ENCODE measurements at regions not wholly inside any gene's neighbourhood (a gene's known extent, or its start where the extent isn't known, plus 50 kb on each side); places are given as distances from the start of the nearest gene placed in this dataset.

DNA sequence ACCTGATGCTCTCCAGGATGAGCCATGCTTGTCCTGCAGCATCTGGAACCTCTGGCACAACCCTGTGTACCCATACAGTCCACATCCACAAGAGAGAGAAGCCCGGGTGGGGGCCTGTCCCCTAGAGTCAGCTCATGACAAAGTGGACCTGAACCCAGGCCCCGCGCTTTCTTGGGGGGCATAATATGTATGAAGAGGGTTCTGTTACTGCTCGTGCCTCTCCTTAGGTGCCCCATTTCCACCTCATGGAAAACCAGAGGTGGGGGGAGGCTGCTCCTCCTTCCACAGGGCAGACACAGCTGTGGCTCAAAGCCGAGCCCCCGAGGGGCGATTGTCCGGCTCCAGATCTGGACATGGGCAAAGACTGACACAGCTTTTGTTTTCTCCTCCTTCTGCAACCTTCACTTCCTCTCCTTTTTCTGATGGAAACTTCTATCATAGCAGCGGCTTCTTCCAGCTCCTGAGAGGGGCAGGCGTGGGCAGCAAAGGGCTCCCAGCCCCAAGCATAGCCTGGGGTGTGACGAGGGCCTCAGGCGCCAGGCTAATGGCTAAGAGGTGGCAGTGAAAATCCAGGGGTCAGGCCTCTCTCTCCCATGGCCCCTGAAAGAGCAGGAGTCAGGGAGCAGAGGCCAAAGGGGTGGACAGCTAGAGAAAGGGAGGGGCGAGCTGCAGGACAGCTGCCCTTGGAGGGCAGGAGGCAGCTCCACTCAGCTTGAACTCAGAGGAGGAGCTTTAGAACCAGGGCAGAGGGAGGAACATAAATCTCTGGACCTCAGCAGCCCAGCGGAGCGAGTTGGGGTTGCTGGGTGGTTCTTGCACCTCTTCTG is 155.5 kb downstream of the ZFP36L2 start:
- Histone ChIP-seq H3K36me3 (ENCODE audit: insufficient read depth, low read length) (no peaks in the 10 kb centered on the region), H4K20me1 (ENCODE audit: insufficient read depth, low read length, poor library complexity, severe bottlenecking) (no peaks in the 10 kb centered on the region), H3K4me1 (ENCODE audit: insufficient read depth, low read length, poor library complexity, severe bottlenecking) (peaks cover 6% of the 10 kb centered on the region), H3K4me3 (ENCODE audit: low read length, poor library complexity, severe bottlenecking) (no peak overlapping the region), H3K9me2 (replicated peaks; ENCODE audit: low read depth, low read length) (no peaks in the 10 kb centered on the region), H3F3A (ENCODE audit: low read depth) (no peaks in the 10 kb centered on the region), H2AFZ (ENCODE audit: low read length) (no peak overlapping the region), H3K27me3 (ENCODE audit: insufficient read depth, low read length, poor library complexity, severe bottlenecking) (no peaks in the 10 kb centered on the region), H3K9me3 (ENCODE audit: insufficient read depth, low read depth, low read length) (no peaks in the 10 kb centered on the region), H3K9ac (ENCODE audit: low read depth, low read length, poor library complexity, severe bottlenecking) (no peak overlapping the region), H3K79me2 (ENCODE audit: insufficient read depth, low read length) (no peaks in the 10 kb centered on the region), H3K4me2 (ENCODE audit: low read depth, low read length, poor library complexity, severe bottlenecking) (no peak overlapping the region)
- no peak for TF ChIP-seq EZH2phosphoT487 (IDR thresholded peaks at IDR 0.05; ENCODE audit: borderline replicate concordance)
- TF ChIP-seq, protein P1, sequence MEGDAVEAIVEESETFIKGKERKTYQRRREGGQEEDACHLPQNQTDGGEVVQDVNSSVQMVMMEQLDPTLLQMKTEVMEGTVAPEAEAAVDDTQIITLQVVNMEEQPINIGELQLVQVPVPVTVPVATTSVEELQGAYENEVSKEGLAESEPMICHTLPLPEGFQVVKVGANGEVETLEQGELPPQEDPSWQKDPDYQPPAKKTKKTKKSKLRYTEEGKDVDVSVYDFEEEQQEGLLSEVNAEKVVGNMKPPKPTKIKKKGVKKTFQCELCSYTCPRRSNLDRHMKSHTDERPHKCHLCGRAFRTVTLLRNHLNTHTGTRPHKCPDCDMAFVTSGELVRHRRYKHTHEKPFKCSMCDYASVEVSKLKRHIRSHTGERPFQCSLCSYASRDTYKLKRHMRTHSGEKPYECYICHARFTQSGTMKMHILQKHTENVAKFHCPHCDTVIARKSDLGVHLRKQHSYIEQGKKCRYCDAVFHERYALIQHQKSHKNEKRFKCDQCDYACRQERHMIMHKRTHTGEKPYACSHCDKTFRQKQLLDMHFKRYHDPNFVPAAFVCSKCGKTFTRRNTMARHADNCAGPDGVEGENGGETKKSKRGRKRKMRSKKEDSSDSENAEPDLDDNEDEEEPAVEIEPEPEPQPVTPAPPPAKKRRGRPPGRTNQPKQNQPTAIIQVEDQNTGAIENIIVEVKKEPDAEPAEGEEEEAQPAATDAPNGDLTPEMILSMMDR (conservative IDR thresholded peaks at IDR 0.05; ENCODE audit: low read length) = no peak

DNA sequence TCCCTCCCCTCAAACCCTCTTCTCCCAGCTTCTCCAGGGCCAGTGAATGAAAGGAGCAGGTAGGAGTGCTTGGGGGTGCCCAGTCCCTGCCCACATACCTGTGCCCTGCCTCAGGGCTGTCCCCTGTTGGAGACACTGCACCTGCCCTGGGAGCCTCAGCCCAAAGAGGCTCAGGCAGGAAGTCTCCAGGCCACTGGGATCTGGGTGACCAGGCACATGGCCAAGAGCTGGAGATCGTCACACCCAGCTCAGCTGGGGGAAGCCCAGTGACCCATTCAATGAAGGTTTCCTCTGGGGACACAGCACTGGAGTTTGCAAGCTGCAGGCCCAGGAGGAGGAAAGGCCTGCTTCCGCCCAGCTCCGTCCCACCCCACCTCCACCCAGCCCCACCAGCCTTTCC is 156.4 kb downstream of the ZFP36L2 start:
- no peaks in the 10 kb centered on the region for H3K36me3 ChIP-seq (ENCODE audit: insufficient read depth, low read length)
- peaks cover 6% of the 10 kb centered on the region for H3K4me1 ChIP-seq (ENCODE audit: insufficient read depth, low read length, poor library complexity, severe bottlenecking)
- no peak overlapping the region for H3K4me3 ChIP-seq (ENCODE audit: low read length, poor library complexity, severe bottlenecking)
- H3K9ac ChIP-seq (ENCODE audit: low read depth, low read length, poor library complexity, severe bottlenecking) = no peak overlapping the region
- H3K27me3 ChIP-seq (ENCODE audit: insufficient read depth, low read length, poor library complexity, severe bottlenecking) = no peaks in the 10 kb centered on the region
- H3F3A ChIP-seq (ENCODE audit: low read depth) = no peaks in the 10 kb centered on the region
- H4K20me1 ChIP-seq (ENCODE audit: insufficient read depth, low read length, poor library complexity, severe bottlenecking) = no peaks in the 10 kb centered on the region
- no peaks in the 10 kb centered on the region for H3K79me2 ChIP-seq (ENCODE audit: insufficient read depth, low read length)
- H3K9me2 ChIP-seq (replicated peaks; ENCODE audit: low read depth, low read length) = no peaks in the 10 kb centered on the region
- no peaks in the 10 kb centered on the region for H3K9me3 ChIP-seq (ENCODE audit: insufficient read depth, low read depth, low read length)
- H3K4me2 ChIP-seq (ENCODE audit: low read depth, low read length, poor library complexity, severe bottlenecking) = no peak overlapping the region
- no peak overlapping the region for H2AFZ ChIP-seq (ENCODE audit: low read length)
- TF ChIP-seq EZH2phosphoT487 (IDR thresholded peaks at IDR 0.05; ENCODE audit: borderline replicate concordance) = no peak
- TF ChIP-seq, protein P1 (conservative IDR thresholded peaks at IDR 0.05; ENCODE audit: low read length) = no peak

DNA sequence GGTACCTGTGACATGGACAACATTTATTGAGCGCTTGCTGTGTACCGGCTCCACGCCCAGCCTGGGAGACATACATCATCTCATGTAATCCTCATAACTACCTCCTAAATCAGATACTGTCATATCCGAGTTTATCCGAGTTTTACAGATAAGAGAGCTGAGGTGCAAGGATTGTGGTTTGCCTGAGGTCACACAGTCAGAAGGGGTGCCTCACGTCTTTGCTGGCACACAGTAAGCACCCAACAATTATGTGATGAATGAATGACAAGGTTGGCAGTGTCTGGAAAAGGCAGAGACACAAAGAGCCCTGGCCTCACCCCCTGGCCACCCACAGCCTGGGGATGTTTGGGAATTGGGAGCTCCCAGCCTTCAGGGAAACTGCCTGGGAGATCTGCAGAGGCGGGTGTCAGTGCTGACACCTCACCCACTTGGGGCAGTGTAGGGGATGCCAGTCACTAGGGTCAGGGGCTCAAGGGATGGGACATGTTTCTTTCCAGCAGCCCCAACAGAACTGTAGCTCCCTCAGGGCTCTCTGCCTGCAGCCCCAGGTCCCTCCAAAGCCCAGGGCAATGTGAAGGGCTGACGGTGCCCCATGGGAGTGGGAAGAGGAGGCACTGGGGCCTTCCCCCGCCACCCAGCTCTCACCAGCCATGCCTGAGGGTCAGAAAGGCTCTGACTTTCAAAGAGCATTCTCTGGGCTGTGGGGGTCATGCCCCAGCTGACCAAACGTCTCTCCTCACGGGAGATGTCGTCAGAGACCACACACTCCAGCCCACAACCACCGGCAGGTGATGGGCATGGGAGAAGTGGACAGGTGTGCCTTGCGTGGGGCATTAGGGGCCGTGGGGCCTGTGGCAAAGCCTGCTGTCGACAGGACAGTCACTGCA is 157.5 kb downstream of the ZFP36L2 start:
- no peak for TF ChIP-seq EZH2phosphoT487 (IDR thresholded peaks at IDR 0.05; ENCODE audit: borderline replicate concordance)
- TF ChIP-seq, protein P1 (conservative IDR thresholded peaks at IDR 0.05; ENCODE audit: low read length) = no peak
- H3K9me3 ChIP-seq (ENCODE audit: insufficient read depth, low read depth, low read length) = no peaks in the 10 kb centered on the region
- no peaks in the 10 kb centered on the region for H4K20me1 ChIP-seq (ENCODE audit: insufficient read depth, low read length, poor library complexity, severe bottlenecking)
- no peaks in the 10 kb centered on the region for H3K27me3 ChIP-seq (ENCODE audit: insufficient read depth, low read length, poor library complexity, severe bottlenecking)
- H3K9me2 ChIP-seq (replicated peaks; ENCODE audit: low read depth, low read length) = no peaks in the 10 kb centered on the region
- H3K4me2 ChIP-seq (ENCODE audit: low read depth, low read length, poor library complexity, severe bottlenecking) = no peak overlapping the region
- H3K9ac ChIP-seq (ENCODE audit: low read depth, low read length, poor library complexity, severe bottlenecking) = no peak overlapping the region
- no peak overlapping the region for H2AFZ ChIP-seq (ENCODE audit: low read length)
- H3K4me1 ChIP-seq (ENCODE audit: insufficient read depth, low read length, poor library complexity, severe bottlenecking) = peaks cover 6% of the 10 kb centered on the region
- H3F3A ChIP-seq (ENCODE audit: low read depth) = no peaks in the 10 kb centered on the region
- no peak overlapping the region for H3K4me3 ChIP-seq (ENCODE audit: low read length, poor library complexity, severe bottlenecking)
- H3K79me2 ChIP-seq (ENCODE audit: insufficient read depth, low read length) = no peaks in the 10 kb centered on the region
- no peaks in the 10 kb centered on the region for H3K36me3 ChIP-seq (ENCODE audit: insufficient read depth, low read length)

Measured in Loucy (cell line).